HCT116 (cell line): ENCODE measurements at regions not wholly inside any gene's neighbourhood (a gene's known extent, or its start where the extent isn't known, plus 50 kb on each side); places are given as distances from the start of the nearest gene placed in this dataset.

Source experiments
- ATAC-seq: fragments of 200-7000 bp; cut with Tn5 transposase; 2 replicates; pipeline ENCODE4 v1.9.1; 2020; ENCODE audit warnings: mild to moderate bottlenecking, moderate library complexity
- BruUV-seq: library from RNA; stranded (reverse); fragments of 400-500 nt; replicated peaks from 2 replicates; lab custom pipeline; 2021; lab: Mats Ljungman, UMichigan
- CTCF ChIA-PET: fragments of 300-600 bp; sonication (Branson Sonifier 250); formaldehyde crosslinking; loops from one replicate; lab custom pipeline; 2021; ENCODE audit warnings: antibody characterized with exemption; lab: Charles Lee
- POLR2A ChIA-PET: fragments of 300-600, 350-600 bp; sonication (Branson Sonifier 250); formaldehyde crosslinking; loops from one replicate; lab custom pipeline; 2021; ENCODE audit warnings: antibody characterized with exemption; lab: Charles Lee
- RAD21 ChIA-PET, 2 experiments: fragments of 300-600 bp; sonication (Branson Sonifier 250); formaldehyde crosslinking; loops; one replicate each; lab custom pipeline; 2023; ENCODE audit warnings: low total read pairs in 2 of 2; ENCODE audit not compliant: uncharacterized antibody in 2 of 2, unreplicated experiment in 2 of 2, low non-redundant PET in 1 of 2; lab: Charles Lee
- DNase-seq: peaks from one replicate; pipeline ENCODE4 v3.0.0-alpha.2; 2010; ENCODE audit warnings: low read depth, low spot score
- H2AFZ ChIP-seq: fragments of 200-600 bp; shearing (Covaris generic), sonication (generic); 2 replicates; pipeline ENCODE4 v1.6.1; 2017; ENCODE audit warnings: low read depth, mixed run types, mixed read lengths, antibody characterized with exemption, low read length; ENCODE audit not compliant: poor library complexity, severe bottlenecking
- H3K27ac ChIP-seq: 2 replicates; pipeline ENCODE4 v1.5.1; 2012; ENCODE audit warnings: low read depth, low read length
- H3K27me3 ChIP-seq: fragments of 200-600 bp; sonication (generic); 2 replicates; pipeline ENCODE4 v1.6.1; 2016; ENCODE audit warnings: mixed run types, low read length, mixed read lengths; ENCODE audit not compliant: insufficient read depth
- H3K36me3 ChIP-seq, 2 experiments: fragments of 200-500 bp in 1 of 2; fragments of 200-600 bp in 1 of 2; sonication (Bioruptor generic) in 1 of 2; sonication (generic) in 1 of 2; 2 replicates each; pipeline versions ENCODE4 v1.5.1 to v1.6.1; 2014 to 2016; ENCODE audit warnings: low read length in 2 of 2, inconsistent platforms in 1 of 2, mixed read lengths in 1 of 2, mixed run types in 1 of 2; ENCODE audit not compliant: insufficient read depth in 2 of 2, control insufficient read depth in 1 of 2
- H3K4me1 ChIP-seq, 2 experiments: fragments of 200-600 bp in 1 of 2; sonication (generic) in 1 of 2; 2 replicates each; pipeline versions ENCODE4 v1.5.1 to v1.6.1; 2012 to 2017; ENCODE audit warnings: low read length in 2 of 2, inconsistent platforms in 1 of 2, mild to moderate bottlenecking in 1 of 2, mixed read lengths in 1 of 2, mixed run types in 1 of 2, moderate library complexity in 1 of 2; ENCODE audit not compliant: insufficient read depth in 2 of 2, control insufficient read depth in 1 of 2
- H3K4me2 ChIP-seq: fragments of 200-600 bp; sonication (generic); 2 replicates; pipeline ENCODE4 v1.6.1; 2017; ENCODE audit warnings: mixed run types, low read length, mixed read lengths
- H3K4me3 ChIP-seq, 2 experiments: fragments of 200-600 bp in 1 of 2; sonication (generic) in 1 of 2; replicated peaks in 1 of 2; 2 replicates each; pipeline ENCODE4 v1.5.1; 2011 to 2016; ENCODE audit warnings: low read length in 2 of 2, control low read depth in 1 of 2, low read depth in 1 of 2, mild to moderate bottlenecking in 1 of 2, mixed read lengths in 1 of 2, mixed run types in 1 of 2
- H3K79me2 ChIP-seq: fragments of 200-600 bp; sonication (generic); 2 replicates; pipeline ENCODE4 v1.6.1; 2017; ENCODE audit warnings: mild to moderate bottlenecking, mixed run types, low read length, moderate library complexity, mixed read lengths; ENCODE audit not compliant: insufficient read depth
- H3K9ac ChIP-seq: fragments of 200-600 bp; sonication (generic); 2 replicates; pipeline ENCODE4 v1.6.1; 2016; ENCODE audit warnings: low read length, mixed read lengths
- H3K9me2 ChIP-seq: fragments of 200-600 bp; sonication (generic), shearing (Covaris generic); 2 replicates; pipeline ENCODE4 v1.6.1; 2017; ENCODE audit warnings: mixed run types, mild to moderate bottlenecking, moderate library complexity; ENCODE audit not compliant: insufficient read depth
- H3K9me3 ChIP-seq, 2 experiments: fragments of 200-500 bp in 1 of 2; fragments of 200-600 bp in 1 of 2; sonication (Bioruptor generic) in 1 of 2; sonication (generic) in 1 of 2; 2 replicates each; pipeline ENCODE4 v1.6.1; 2014 to 2017; ENCODE audit warnings: low read length in 2 of 2, mixed read lengths in 2 of 2, inconsistent platforms in 1 of 2, low read depth in 1 of 2, mild to moderate bottlenecking in 1 of 2, mixed run types in 1 of 2, moderate library complexity in 1 of 2; ENCODE audit not compliant: control insufficient read depth in 1 of 2, insufficient read depth in 1 of 2
- H4K20me1 ChIP-seq: fragments of 200-600 bp; sonication (generic), shearing (Covaris generic); 2 replicates; pipeline ENCODE4 v1.6.1; 2017; ENCODE audit warnings: mixed run types, mild to moderate bottlenecking, moderate library complexity; ENCODE audit not compliant: insufficient read depth
- ATF3 ChIP-seq: IDR thresholded peaks from 2 replicates; pipeline ENCODE4 v1.6.1; 2012
- CBX3 ChIP-seq: IDR thresholded peaks from 2 replicates; pipeline ENCODE4 v1.6.1; 2012; ENCODE audit warnings: low read depth
- CEBPB ChIP-seq: IDR thresholded peaks from 2 replicates; pipeline ENCODE4 v1.6.1; 2012; ENCODE audit warnings: low read depth
- EGR1 ChIP-seq: IDR thresholded peaks from 2 replicates; pipeline ENCODE4 v1.6.1; 2012; ENCODE audit warnings: low read depth
- ELF1 ChIP-seq: IDR thresholded peaks from 2 replicates; pipeline ENCODE4 v1.6.1; 2012; ENCODE audit warnings: low read depth, borderline replicate concordance
- EZH2 ChIP-seq: fragments of 200-600 bp; sonication (generic); IDR thresholded peaks from 2 replicates; pipeline ENCODE4 v1.6.1; 2017; ENCODE audit warnings: antibody characterized with exemption, mixed run types
- EZH2phosphoT487 ChIP-seq: fragments of 200-600 bp; IDR thresholded peaks from 2 replicates; pipeline ENCODE4 v1.6.1; 2018; ENCODE audit warnings: antibody characterized with exemption, borderline replicate concordance
- MAX ChIP-seq: IDR thresholded peaks from 2 replicates; pipeline ENCODE4 v1.6.1; 2012
- RAD21 ChIP-seq: IDR thresholded peaks from 2 replicates; pipeline ENCODE4 v1.6.1; 2012; ENCODE audit warnings: low read depth, mild to moderate bottlenecking
- SRF ChIP-seq: IDR thresholded peaks from 2 replicates; pipeline ENCODE4 v1.6.1; 2012; ENCODE audit warnings: low read depth
- TCF7L2 ChIP-seq: IDR thresholded peaks from 2 replicates; pipeline ENCODE4 v1.7.0; 2011; ENCODE audit warnings: borderline replicate concordance, inconsistent platforms; ENCODE audit not compliant: insufficient read depth, insufficient read length; ENCODE audit errors: extremely low read depth
- YY1 ChIP-seq: IDR thresholded peaks from 2 replicates; pipeline ENCODE4 v1.6.1; 2011; ENCODE audit warnings: low read length, low read depth, moderate library complexity, mild to moderate bottlenecking; ENCODE audit not compliant: insufficient replicate concordance; ENCODE audit errors: extremely low read depth
- ZBTB33 ChIP-seq: IDR thresholded peaks from 2 replicates; pipeline ENCODE4 v1.6.1; 2011; ENCODE audit warnings: mild to moderate bottlenecking, low read length, moderate library complexity; ENCODE audit not compliant: insufficient replicate concordance; ENCODE audit errors: extremely low read depth
- ZFX ChIP-seq: fragments of 450-650 bp; IDR thresholded peaks from 2 replicates; pipeline ENCODE4 v1.6.1; 2017
- ZNF274 ChIP-seq: fragments of 200-500 bp; sonication (Bioruptor generic); IDR thresholded peaks from 2 replicates; pipeline ENCODE4 v1.6.1; 2014; ENCODE audit warnings: mild to moderate bottlenecking, low read depth, low read length, inconsistent platforms
- intact Hi-C: fragments of 100-400 bp; cut with micrococcal nuclease; formaldehyde crosslinking; loops from 2 replicates; pipeline ENCODE4 v1.10.0; 2022
- TF ChIP-seq, protein P1 (sequence below), 3 experiments: fragments of 200-600 bp in 1 of 3; sonication (generic) in 1 of 3; IDR thresholded peaks in 2 of 3; conservative IDR thresholded peaks in 1 of 3; 2 replicates each; pipeline ENCODE4 v1.5.1; 2012 to 2017; ENCODE audit warnings: low read depth in 2 of 3, low read length in 2 of 3, antibody characterized with exemption in 1 of 3, borderline replicate concordance in 1 of 3, control low read depth in 1 of 3, mild to moderate bottlenecking in 1 of 3, mixed read lengths in 1 of 3, mixed run types in 1 of 3, moderate library complexity in 1 of 3; ENCODE audit not compliant: insufficient read depth in 1 of 3

- BruUV-seq: no TSS peak
- Histone ChIP-seq H3K9ac (no peak overlapping the region), H3K4me1 (no peaks in the 10 kb centered on the region), H3K79me2 (no peaks in the 10 kb centered on the region), H3K4me3 (no peak overlapping the region), H3K4me2 (no peak overlapping the region), H3K9me2 (no peaks in the 10 kb centered on the region), H4K20me1 (no peaks in the 10 kb centered on the region), H3K27me3 (no peaks in the 10 kb centered on the region), H3K9me3 (peaks cover 12 to 13% of the 10 kb centered on the region in 2 experiments; a peak in 3 of 4 replicates), H3K36me3 (no peaks in the 10 kb centered on the region), H2AFZ (no peak overlapping the region), H3K27ac (no peak overlapping the region)
- ChIA-PET POLR2A (no interaction called here), RAD21 (no interaction called here), CTCF (no interaction called here)
- intact Hi-C loops: no loop called here
- ATAC-seq (no peak), DNase-seq (no peak)
- TF ChIP-seq MAX: no peak
- TF ChIP-seq ELF1: no peak
These were observed 311.5 kb upstream of the ROBO2 start for GRCh38 chr3:76728426-76728825.

DNA sequence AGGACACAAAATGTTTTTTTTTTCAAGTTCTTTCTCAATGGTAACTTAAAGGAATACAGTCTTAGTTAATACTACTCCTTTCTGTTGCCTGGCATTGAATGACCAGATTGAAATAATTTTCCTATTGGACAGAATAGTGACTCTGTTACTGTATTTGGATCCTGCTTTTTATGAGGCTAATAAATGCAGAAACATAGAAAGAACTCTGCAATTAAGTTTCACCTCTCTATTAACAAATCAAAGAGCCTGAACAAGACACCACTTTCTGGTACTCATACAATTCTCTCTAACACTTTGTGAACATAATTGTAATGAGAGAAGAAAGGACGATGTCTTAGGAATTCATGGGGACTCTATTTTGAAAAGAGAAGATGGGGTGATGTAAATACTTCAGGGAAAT is 308.4 kb upstream of the ROBO2 start:
- H3K4me2 ChIP-seq: no peak overlapping the region
- H3K79me2 ChIP-seq: no peaks in the 10 kb centered on the region
- intact Hi-C loops: no loop called here
- no peaks in the 10 kb centered on the region for H3K36me3 ChIP-seq
- H4K20me1 ChIP-seq: no peaks in the 10 kb centered on the region
- peaks cover 5 to 16% of the 10 kb centered on the region in 2 experiments; a peak in 3 of 4 replicates for H3K9me3 ChIP-seq
- H3K27me3 ChIP-seq: no peaks in the 10 kb centered on the region
- DNase-seq (no peak), ATAC-seq (no peak)
- no TSS peak for BruUV-seq
- CTCF ChIA-PET: no interaction called here
- no peak overlapping the region for H3K27ac ChIP-seq
- H3K4me1 ChIP-seq: no peaks in the 10 kb centered on the region
- POLR2A ChIA-PET: no interaction called here
- H3K9me2 ChIP-seq: no peaks in the 10 kb centered on the region
- no peak overlapping the region for H3K4me3 ChIP-seq
- no peak overlapping the region for H2AFZ ChIP-seq
- TF ChIP-seq SRF: no peak
- no peak for TF ChIP-seq YY1
- TF ChIP-seq RAD21: no peak
- TF ChIP-seq ZFX: no peak
- TF ChIP-seq ATF3: no peak
- TF ChIP-seq EZH2phosphoT487: no peak
- no peak for TF ChIP-seq TCF7L2
- TF ChIP-seq, protein P1, sequence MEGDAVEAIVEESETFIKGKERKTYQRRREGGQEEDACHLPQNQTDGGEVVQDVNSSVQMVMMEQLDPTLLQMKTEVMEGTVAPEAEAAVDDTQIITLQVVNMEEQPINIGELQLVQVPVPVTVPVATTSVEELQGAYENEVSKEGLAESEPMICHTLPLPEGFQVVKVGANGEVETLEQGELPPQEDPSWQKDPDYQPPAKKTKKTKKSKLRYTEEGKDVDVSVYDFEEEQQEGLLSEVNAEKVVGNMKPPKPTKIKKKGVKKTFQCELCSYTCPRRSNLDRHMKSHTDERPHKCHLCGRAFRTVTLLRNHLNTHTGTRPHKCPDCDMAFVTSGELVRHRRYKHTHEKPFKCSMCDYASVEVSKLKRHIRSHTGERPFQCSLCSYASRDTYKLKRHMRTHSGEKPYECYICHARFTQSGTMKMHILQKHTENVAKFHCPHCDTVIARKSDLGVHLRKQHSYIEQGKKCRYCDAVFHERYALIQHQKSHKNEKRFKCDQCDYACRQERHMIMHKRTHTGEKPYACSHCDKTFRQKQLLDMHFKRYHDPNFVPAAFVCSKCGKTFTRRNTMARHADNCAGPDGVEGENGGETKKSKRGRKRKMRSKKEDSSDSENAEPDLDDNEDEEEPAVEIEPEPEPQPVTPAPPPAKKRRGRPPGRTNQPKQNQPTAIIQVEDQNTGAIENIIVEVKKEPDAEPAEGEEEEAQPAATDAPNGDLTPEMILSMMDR (IDR thresholded peaks at IDR 0.05 in 2 of 3, conservative IDR thresholded peaks at IDR 0.05 in 1 of 3; ENCODE audit: borderline replicate concordance in 1 of 3, insufficient read depth in 1 of 3, low read depth in 2 of 3, low read length in 2 of 3): no peak
- no peak for TF ChIP-seq EGR1
- no peak for TF ChIP-seq ZNF274
- TF ChIP-seq ZBTB33: no peak
- TF ChIP-seq MAX: no peak
- TF ChIP-seq CBX3: no peak
- no peak for TF ChIP-seq EZH2
- TF ChIP-seq CEBPB: no peak
- RAD21 ChIA-PET: no interaction called here
- no peak overlapping the region for H3K9ac ChIP-seq
